GM18868 (cell line): ENCODE measurements at regions not wholly inside any gene's neighbourhood (a gene's known extent, or its start where the extent isn't known, plus 50 kb on each side); places are given as distances from the start of the nearest gene placed in this dataset.

Source experiments
- ATAC-seq: cut with Tn5 transposase; IDR thresholded peaks from one replicate; pipeline ENCODE4 v1.9.1; 2021; ENCODE audit warnings: mild to moderate bottlenecking, moderate library complexity; ENCODE audit not compliant: unreplicated experiment

DNA sequence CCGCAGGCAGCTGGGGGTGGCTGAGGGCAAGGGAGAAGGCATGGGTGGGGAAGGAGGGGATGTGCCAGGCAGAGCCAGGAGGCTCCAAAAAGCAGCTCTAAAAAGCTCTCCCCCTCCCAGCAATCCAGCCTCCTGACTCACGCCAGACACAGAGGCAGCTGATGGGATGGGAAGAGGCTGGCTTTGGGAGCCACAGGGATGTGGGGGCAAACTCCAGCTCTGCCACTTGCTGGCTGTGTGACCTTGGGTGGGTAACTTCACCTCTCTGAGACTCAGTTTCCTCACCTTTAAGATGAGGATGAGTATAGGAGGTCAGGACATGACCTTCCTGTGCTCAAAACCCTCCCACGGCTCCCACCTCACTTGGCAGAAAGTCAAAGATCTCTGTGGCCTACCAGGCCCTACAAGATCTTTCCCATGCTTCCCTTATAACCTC is 148.9 kb downstream of the CEBPB start:
- no peak for ATAC-seq

DNA sequence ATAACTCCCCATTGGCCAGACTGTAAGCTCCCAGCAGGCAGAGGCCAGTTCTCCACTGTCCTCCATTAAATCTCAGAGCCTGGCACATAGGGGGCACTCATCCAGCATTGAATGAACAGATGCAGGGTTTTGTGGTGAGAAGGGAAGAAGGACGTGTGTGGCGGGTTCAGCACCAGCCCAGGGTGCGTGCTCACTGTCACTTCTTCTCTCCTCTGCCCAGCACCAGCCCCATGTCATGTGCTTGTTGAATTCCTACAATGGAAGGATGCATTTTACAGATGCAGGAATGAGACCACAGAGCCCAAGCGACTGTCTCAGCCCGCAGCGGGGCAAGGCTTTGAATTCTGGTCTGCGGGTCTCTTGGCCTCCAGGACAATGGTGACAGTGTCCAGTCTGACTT is 149.9 kb downstream of the CEBPB start:
- ATAC-seq, result no peak

DNA sequence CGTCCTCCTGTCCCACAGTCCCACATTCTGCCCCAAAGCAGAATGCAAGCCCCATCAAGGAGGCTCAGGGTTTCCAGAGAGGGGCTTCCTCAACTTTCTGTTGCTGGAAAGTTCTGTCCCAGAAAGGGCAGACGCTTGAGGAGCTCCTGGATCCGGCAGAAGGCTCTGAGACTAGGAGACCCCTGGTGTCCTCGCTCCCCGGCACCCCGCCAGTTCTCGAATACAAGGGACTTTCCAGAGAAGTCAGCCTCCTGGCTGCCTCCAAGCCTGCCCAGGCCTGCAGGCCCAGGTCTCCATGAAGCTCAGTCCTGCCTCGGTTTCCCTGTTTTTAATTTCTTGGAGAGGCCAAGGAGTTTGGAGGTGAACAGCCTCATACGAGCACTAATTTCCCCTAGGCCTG is 150.4 kb downstream of the CEBPB start:
- ATAC-seq, result no peak

DNA sequence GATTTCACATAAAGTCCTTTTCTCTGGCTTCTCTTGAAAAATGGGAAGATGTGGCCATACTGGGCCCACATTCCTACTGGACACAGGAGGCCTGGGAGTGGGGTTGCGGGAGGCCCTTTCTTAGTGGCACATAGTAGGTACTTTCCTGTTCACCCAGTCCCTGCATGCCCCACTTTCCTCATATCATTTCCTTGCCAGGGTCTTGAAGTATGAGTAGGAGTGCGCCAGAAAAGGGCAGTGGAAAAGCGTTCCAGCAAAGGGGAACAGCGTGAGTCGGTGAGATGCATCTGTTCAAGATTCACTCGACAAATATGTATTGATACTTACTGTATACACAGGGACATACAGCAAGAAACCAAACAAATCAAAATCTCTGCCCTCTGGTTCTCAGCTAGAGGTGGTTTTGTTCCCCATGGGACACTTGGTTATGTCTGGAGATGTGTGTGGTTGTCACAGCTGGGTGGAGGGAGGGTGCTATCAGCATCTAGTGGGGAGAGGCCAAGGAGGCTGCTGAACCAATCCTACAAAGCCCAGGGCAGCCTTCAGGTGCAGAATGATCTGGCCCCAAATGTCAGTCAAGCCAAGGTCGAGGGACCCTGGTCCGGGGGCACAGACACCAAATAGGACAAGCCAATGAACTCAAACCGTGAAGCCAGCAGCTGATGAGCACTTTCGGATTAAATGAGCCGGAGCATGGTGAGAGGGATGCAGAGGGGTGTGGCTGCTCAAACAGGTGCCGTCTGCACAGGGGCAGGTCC is 151.4 kb downstream of the CEBPB start:
- ATAC-seq, result no peak

DNA sequence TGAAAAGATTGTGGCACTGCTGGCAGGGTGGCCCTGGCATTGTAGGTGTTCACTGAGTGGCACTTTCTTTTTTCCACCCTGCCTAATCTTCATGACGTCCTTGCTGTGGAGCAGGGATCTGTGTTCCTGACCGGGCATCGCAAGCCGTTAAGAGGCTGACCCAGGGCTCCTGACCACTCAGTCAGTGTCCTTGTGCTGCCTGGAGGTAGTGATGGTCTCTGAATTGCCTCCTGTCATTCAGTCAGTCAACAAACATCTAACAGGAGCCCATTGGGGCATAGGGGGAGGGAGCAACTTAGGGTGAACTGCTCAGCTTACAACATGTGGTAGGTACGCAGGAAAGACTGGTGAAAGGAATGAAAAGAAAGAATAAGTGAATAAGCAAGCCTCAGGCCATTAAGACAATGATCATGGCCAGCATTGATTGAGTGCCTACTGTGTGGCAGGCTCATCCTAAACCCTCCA is 152.0 kb downstream of the CEBPB start:
- no peak for ATAC-seq

DNA sequence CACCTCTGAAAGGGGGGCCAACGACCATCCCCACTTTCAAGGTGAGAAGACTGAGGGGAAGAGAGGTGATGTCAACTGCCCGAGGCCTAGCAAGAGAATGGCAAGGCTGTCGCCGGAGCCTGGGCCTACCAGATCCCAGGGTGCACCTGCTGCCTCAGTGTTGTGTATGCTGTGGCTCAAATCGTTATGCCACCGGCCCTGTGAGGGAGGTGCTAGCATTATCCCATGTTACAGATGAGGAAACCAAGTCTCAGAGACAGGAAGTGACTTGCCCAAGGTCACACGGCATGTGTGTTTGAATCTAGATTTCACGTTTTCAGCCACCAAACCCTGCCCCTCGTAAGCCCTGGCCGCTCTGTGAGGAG is 152.5 kb downstream of the CEBPB start:
- no peak for ATAC-seq

DNA sequence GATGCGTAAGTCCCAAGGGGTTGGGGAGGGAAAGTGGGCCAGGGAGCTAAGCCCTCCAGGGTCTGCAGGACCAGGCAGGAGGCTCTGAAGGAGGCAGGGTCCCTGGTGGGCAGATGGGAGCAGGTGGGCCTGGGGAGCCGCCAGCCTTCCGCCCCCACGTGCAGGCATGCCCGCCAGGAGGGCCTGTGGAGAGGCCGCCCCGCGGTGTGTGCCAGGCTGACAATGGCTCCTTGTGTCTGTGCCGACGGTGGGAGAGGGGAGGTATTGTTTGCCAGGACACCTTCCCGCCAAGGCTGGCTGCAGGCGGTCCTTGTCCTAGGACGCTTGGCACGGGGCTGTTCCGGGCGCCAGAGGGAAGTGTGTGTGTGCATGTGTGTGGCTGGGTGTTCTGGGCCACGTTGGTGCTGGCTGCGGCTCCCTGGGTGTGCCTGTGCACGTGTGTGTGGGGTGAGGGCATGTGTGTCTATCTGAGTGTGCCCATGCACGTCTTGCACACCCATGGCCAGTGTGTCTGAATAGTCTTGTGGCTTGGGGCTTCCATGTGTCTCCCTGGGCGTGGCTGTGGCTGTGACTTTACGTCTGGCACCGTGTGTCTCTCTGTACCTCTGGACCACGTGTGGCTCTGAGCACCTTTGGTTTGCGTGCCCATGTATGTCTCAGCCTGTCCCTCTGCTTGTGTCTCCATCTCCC is 153.0 kb downstream of the CEBPB start:
- no peak for ATAC-seq

DNA sequence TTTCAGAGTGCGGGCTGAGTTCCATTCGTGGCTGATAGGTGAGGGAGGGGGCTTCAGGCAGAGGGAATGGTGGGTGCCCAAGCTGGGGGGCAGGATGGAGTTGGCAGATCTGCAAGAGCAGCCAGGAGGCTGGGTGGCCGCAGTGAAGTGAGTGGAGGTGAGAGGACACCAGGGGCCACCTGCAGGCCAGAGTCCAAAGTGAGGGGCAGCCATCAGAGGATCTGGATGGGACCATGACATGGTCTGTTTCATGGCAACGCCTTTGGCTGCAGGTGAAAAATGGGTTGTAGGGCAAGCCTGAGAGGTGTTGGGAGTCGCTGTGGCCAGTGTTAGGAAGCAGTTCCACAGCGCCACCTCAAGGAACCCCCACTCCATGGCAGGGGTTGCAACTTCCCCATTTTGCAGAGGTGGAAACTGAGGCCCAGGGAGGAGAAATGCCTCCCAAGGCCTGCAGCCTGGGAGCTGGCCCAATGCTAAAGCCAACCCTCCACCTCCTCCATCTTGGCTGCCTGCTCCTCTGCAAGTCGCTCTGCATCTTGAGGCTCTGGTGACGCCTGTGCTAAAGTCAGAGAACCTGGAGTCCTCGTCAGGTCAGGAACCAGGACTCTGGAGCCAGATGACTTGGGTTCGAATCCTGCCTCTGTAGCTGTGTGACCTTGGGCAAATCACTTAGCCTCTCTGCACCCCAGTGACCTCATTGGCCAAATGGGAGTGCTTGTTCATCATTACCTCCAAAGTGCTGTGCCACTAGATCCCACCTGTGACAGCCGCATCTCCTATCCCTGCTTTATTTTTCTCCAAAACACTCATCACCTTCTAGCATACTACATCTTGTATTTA is 153.8 kb downstream of the CEBPB start:
- no peak for ATAC-seq

DNA sequence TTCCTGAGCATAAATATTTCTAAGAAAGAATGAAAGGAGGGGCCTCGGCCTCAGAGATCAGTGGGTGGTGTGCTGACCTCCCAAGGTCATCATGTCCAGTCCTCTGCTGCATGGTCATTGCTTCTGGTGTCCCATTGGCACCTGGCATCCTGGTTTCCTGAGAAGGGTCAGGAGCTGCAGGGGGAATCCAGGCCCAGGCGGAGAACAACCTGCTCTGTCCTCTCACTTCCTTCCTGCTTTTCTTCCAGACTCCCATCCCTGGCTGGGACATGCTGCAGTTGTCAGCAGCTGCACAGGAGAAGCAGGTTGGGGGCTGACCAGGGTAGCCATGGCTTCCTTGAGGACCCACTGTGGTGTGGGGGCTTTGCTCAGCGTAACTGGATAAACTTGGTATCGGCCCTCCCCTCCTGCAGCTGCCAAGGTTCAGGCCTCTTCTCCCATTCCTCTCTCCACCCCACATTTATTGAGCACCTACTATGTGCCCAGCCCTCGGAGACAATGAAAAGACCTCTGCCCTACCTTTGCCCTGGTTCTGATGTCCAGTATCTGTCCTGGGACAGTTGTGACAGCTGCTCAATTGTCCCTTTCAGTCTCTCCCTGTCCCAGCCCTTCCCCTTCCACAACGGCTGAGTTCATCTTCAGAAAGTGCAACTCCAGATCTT is 155.2 kb downstream of the CEBPB start:
- ATAC-seq, result no peak

DNA sequence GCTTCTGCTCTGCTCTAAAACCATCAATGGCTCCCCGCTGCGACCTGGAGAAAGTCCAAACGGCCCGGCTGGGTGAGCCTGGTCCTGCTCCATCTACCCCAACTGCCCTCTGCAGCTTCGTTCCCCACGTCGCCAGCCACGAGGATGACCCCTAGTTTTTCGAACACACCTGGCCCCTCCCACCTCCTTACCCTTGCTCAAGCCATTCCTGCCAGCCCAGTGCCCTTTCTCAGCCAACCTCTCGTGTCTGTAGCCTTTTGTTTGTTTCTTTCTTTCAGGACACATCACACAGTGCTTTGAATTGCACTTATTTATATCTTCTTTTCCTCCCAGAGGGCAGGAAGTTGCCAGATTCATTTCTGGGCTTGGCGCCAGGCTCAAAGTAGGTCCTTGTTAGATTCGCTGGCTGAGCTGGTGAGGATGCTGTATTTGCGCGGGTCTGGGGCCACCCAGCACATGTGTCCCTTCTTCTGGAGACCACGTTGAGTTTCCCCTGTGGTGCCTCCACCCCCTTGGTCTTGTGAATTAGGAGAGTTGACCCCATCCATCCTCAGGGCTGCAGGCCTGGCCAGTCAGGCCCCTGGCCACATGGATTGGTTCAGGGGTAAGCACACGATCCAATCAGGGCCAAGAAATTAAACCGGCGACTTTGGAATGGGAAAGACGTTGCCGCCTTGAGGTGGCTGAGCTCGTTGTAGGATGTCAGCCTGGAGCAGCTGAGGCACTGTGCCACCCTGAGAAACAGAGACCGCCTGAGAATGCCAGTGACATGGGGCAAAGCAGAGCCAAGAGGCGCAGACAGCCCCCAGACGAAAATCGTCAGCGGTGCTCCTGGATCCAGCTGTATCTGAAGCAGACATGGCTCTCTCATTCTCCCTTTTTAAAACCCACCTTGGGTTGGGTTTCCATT is 156.0 kb downstream of the CEBPB start:
- no peak for ATAC-seq

DNA sequence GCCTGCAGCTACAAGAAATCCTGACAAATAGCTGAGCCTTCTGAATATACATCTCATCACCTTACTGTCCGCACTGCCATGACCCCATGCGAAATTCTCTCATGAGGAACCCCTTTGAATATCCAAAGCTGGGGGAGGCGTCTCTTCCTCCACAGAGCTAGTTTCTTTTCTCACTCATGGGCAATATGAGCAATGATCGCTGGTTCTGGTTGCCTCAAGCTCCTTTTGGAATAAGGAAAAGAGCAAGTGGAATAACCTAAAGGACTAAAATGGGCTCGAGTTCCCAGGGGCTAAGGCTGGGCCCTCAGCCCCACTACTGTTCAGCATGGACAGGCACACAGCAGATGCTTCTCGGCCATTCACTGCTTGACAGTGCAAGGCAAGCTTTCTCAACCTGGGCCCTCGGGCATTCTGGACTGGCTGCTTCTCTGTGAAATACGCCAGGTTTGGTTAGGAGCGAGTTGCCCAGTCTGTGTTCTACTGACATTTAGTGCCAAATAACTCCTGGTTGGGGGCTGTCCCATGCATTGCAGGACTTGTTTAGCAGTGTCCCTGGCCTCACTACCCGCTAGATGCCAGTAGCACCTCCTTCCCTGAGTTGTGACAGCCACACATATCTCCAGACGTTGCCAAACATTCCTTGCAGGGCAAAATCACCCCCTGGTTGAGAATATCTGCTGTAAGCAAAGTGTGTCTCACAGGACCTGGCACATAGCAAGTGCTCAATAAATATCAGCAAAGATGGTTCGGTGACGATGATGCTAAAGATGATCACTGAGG is 156.8 kb downstream of the CEBPB start:
- no peak for ATAC-seq

DNA sequence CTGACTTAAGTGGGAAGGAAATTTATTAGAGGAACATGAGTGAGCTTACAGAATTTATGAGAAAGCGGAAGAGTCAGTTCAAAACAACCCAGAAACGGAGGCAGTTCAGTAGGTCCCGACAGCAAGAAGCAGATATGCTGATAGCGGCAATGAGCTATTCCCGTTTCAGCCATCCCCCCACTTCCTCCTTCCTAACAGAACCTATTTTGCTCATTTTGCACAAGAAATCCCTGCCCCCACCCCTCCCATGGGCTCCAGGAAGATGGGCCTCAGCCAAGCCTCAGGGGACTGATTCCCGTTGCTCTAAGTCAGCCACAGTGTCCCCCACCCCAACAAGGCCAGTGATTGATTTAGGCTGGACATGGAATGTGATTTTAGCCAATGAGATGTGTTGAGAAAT is 157.5 kb downstream of the CEBPB start:
- ATAC-seq, result no peak

DNA sequence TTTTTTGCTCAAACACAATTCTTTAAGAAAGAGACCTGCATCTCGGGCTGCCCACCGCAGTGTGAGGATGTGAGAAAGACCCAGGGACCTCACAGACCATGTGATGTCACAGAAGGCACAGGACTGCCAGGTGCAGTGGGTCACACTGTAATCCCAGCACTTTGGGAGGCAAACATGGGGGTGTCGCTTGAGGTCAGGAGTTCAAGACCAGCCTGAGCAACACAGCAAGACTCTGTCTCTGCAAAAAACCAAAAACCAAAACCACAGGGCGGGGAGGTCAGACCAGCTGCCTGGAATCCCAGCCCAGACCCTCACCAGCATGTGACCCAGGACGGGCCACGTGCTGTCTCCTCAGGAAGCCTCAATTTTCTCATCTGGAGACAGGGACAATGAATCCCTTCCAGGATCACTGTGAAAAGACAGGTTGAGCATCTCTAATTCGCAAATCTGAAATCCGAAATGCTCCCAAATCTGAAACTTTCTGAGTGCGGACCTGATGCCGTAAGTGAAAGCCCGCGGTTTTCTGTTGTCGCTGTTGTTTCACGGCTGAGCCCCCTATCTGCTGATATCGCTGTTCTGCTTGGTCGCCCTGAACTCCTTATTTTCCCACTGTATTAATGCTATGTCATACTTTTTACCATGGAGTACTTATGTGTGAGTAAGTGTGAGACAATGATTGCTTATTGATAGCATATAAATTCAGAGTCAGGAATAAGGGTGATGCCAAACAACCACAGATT is 159.5 kb upstream of the PTPN1 start:
- no peak for ATAC-seq

DNA sequence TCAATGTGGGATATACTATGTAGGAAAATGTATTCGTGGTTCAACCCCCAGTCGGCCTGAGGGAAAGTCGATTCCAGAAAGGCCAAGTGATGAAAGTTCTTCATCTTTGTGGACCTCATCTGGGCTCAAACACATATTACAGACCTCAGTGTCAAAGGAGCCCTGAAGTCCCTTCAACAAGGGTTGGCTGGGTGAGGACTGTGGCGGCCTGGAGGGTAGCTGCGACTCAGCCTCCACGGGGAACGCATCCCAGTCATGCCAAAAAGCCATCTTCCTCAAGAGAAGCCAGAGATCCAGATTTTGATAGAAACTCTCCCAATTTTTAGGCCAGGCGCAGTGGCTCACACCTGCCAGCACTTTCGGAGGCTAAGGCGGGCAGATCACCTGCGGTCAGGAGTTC is 158.6 kb upstream of the PTPN1 start:
- ATAC-seq, result no peak

DNA sequence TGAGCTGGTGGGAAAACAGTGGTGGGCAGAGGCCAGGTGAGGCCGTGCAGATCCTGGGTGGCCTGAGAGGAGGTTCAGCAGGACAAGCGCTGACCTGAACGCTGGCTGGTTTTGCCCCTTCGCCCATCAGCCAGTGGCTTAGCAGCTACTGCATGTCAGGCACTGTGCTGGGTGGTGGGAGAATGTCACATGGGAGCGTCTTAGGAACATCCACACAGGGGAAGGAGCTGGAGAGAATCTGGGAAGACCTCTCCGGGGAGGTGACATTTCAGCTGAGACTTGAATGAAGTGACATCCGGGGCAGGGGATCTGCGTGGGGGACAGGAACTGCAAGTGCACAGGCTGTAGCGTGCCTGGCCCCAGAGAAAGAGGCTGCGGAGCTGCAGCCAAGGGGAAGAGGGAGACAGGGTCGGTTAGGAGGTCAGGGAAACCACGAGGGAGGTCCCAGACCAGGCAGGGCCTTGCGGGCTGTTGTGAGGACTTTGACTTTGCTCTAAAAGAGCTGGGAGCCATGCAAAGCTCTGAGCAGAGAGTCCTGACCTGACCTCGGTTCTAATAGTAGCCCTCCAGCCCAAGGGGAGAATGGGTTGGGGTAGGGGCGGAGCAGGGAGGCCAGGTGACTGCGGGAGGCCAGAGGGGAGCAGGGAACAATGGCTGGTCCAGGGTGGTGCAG is 156.8 kb upstream of the PTPN1 start:
- ATAC-seq, result no peak

DNA sequence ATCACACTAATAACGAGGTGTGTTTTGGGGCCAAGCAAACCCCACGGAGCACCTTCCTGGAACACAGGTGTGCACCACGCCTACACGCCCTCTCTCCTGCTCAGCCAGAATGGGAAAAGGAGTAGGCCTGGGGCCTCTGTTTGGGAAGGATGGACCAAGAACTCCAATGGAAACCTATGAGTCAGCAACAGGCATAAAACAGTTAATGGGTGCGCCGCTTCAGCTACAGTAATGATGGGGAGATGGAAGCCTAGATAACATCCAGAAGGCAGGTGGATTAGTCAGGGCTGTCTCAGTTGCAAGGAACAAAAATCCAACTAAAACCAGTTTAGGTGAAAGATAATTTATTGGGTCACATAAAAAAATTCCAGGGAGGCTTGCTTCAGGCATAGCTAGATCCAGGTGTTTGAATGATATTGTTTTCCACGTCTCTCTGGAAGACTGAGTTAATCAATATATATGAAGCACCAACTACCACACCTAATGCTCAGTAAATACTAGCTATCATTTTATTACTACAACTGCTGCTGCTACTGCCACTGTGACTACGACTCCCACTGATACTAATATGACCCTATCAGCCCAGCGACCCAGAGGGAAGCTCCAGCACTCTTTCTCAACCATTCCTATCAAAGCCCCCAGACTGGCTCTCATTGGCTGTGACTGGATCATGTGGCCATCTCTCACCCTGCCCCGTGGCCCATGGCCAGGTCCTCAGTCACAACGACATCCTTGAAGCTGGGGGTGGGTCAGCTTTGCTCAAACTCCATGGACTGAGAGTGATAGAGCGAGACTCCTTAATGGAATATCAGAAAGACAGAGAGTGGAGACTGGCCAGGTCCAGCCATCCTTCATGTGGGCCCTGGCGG is 155.2 kb upstream of the PTPN1 start:
- ATAC-seq, result no peak
